Liver (tissue), 3 donors: ENCODE measurements at regions not wholly inside any gene's neighbourhood (a gene's known extent, or its start where the extent isn't known, plus 50 kb on each side); places are given as distances from the start of the nearest gene placed in this dataset.

Source experiments
- CTCF ChIP-seq: fragments of 150-350 bp; IDR thresholded peaks from 2 replicates; pipeline ENCODE4 v1.5.1; 2017; ENCODE audit warnings: improper control_type of control experiment, low read depth, low read length; ENCODE audit not compliant: missing input control
- EGR1 ChIP-seq, 2 donors: IDR thresholded peaks; 2 replicates each; pipeline ENCODE4 v1.6.1; 2016 to 2018; ENCODE audit warnings: antibody characterized with exemption in 2 of 2, low read depth in 2 of 2
- GABPA ChIP-seq, 2 donors: IDR thresholded peaks in 1 of 2; conservative IDR thresholded peaks in 1 of 2; 2 replicates each; pipeline ENCODE4 v1.6.1; 2016; ENCODE audit warnings: antibody characterized with exemption in 2 of 2, mild to moderate bottlenecking in 1 of 2, moderate library complexity in 1 of 2
- HNF4A ChIP-seq, 2 donors: conservative IDR thresholded peaks; 2 replicates each; pipeline ENCODE4 v1.6.1; 2016; ENCODE audit warnings: antibody characterized with exemption in 2 of 2, mild to moderate bottlenecking in 2 of 2
- HNF4G ChIP-seq: IDR thresholded peaks from 2 replicates; pipeline ENCODE4 v1.6.1; 2016; ENCODE audit warnings: antibody characterized with exemption
- MAX ChIP-seq: IDR thresholded peaks from 2 replicates; pipeline ENCODE4 v1.6.1; 2016; ENCODE audit warnings: antibody characterized with exemption
- RAD21 ChIP-seq, 2 donors: IDR thresholded peaks; 2 replicates each; pipeline ENCODE4 v1.6.1; 2016; ENCODE audit warnings: antibody characterized with exemption in 2 of 2, mild to moderate bottlenecking in 2 of 2
- REST ChIP-seq: IDR thresholded peaks from 2 replicates; pipeline ENCODE4 v1.6.1; 2016; ENCODE audit warnings: antibody characterized with exemption, mild to moderate bottlenecking
- RXRA ChIP-seq, 2 donors: IDR thresholded peaks; 2 replicates each; pipeline ENCODE4 v1.6.1; 2017 to 2018; ENCODE audit warnings: antibody characterized with exemption in 2 of 2, mild to moderate bottlenecking in 1 of 2
- SP1 ChIP-seq: IDR thresholded peaks from 2 replicates; pipeline ENCODE4 v1.6.1; 2018; ENCODE audit warnings: antibody characterized with exemption, mild to moderate bottlenecking
- TAF1 ChIP-seq: conservative IDR thresholded peaks from 2 replicates; pipeline ENCODE4 v1.6.1; 2016; ENCODE audit warnings: antibody characterized with exemption, mild to moderate bottlenecking
- YY1 ChIP-seq: IDR thresholded peaks from 2 replicates; pipeline ENCODE4 v1.6.1; 2016; ENCODE audit warnings: antibody characterized with exemption, mild to moderate bottlenecking
- donor health status: healthy.
- donor health status: healthy.

GRCh38 chr3:118229196-118229595 lies 805.5 kb downstream of the IGSF11 start:
- TF ChIP-seq CTCF (no peak), HNF4A (conservative IDR thresholded peaks at IDR 0.05) (no peak), GABPA (IDR thresholded peaks at IDR 0.05 in 1 of 2, conservative IDR thresholded peaks at IDR 0.05 in 1 of 2) (no peak), HNF4G (no peak), TAF1 (no peak), REST (no peak), MAX (no peak), SP1 (no peak), YY1 (no peak), RXRA (IDR thresholded peaks at IDR 0.05) (no peak), RAD21 (IDR thresholded peaks at IDR 0.05) (no peak), EGR1 (IDR thresholded peaks at IDR 0.05; ENCODE audit: low read depth in 2 of 2) (no peak)
